ENCODE measurements at regions not wholly inside any gene's neighbourhood (a gene's known extent, or its start where the extent isn't known, plus 50 kb on each side); places are given as distances from the start of the nearest gene placed in this dataset.

DNA sequence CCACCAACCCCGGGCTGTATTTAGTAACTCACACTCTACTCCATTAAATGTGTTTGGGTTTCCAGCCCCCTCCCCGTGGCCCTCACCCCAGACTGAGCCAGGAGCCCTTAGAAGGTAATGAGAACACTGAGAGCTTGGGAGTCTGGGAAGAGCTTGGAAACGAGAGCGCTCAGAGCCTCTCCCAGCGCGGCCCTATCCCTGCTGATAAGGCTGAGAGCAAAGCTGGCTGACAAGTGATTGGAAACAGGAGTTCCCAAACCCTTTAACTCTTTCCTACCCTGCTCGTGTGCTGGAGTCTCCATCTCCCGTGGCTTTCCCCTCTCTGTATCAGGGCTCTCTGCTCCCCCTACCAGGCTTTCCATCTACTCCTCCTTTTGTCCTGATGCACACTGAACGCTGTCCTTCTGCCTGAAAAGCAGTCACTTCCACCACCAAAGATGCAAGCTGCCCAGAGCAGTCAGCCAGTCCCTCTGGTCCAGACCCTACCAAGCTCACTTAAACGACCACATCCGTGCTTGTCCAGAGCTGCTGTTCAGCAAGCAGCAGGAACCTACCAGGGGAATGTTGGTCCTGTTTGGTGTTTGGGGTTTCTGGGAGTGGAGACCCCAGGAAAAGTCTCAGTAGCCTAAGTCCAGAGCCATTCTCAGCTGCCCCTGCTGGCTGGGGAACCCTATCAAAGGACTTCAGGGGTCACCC, 100.0 kb upstream of the PKDCC start:
- no peak for DNase-seq

DNA sequence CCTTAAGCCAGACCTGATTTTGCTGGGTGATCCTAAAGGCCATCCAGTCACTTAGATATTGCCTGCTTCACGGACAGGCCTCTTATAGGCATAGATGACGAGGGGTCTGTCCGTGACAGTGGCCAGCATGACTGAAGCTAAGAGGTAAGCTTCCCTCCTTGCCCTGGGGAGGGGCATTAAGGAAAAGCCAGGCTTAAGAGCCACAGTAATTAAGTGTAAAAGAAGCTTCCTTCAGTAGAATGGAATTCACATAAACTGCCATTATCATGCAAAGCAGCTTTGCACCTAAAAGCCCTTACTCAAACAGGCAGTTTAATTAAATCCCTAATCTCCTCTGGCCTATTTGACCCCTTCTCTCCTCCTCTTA, 99.4 kb upstream of the PKDCC start:
- no peak for DNase-seq

DNA sequence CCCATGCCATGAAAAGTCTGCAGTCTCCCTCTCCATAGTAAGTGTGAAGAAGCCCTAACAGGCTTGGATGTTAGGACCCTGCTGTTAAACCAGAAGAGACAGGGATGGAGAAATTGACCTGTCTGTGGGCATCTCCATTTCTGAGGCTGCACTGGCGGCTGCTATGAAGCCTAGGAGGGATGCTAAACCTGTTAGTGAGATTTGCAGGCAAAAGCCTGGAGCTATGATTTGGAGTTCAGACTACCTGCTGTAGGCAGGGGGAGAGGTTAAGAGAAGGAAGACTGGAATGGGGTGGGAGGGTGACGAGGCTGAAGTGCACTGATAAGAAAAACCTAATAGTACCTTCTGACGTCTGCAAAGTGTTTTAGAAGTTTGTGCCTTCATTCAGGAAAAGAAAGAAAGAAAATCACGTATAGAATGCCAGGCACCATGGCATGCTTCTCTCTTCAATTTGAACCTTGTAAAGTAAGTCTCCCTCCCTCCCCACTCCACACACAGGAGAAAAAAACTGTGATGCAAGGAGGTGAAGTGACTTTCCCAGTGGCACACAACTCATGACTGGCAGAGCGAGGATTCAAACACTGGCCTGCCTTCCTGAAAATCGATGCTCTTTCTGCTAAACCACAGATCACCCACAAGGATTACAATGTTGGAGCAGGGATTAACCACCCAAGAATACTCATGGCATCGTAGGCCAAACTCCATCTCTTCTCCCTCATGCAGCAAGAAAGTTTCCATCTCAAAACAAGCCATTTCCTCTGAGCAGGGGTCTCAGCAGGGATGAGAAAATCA, 98.5 kb upstream of the PKDCC start:
- DNase-seq, result no peak

DNA sequence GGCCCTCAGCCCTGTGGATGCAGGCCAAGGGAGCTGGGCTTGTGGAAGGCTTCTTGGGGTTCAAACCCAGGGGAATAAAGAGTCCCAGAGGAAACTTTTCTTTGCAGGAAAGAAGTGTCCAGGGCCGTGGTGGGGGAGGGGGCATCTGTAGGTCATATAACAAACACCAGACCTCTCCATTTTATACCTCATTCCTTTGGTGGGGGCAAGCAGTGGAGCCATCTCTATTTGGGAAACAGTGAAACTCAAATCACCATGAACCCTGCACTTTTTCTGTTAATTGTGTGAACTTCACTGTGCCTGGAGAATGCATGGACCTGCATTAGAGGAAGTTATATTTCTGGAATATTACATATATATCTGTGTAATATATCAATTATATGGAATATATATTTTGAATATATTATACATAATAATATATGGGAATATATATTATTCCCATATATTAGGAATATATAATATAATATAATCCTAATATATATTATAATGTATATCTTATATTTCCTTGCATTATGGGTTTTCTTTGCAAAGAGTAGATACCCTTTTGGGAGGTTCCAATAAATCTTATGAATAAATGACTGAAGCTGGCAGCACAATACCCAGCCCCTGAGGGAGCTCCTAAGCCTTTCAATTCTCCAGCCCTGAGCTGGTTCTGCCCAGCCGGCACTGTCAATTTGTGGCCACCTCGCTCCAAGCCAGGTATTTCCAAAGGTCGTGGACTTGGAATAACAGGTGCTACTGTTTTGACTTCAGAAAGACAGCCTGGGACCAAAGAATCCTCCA, 97.7 kb upstream of the PKDCC start:
- no peak for DNase-seq

DNA sequence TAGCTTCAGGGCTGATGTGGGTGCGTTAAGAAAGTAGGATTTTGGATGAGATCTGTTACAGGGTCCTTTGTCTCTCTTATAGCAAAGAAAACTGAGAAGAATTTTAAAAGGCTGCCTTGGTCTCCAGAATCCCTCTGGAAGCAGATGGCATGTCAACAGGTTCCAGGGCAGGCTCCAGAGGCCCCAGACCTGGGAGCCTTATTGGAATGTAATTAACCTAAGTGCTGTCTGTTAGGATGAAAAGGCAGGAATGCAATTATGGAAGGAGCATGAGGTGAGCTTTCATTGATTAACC, 97.2 kb upstream of the PKDCC start:
- no peak for DNase-seq

DNA sequence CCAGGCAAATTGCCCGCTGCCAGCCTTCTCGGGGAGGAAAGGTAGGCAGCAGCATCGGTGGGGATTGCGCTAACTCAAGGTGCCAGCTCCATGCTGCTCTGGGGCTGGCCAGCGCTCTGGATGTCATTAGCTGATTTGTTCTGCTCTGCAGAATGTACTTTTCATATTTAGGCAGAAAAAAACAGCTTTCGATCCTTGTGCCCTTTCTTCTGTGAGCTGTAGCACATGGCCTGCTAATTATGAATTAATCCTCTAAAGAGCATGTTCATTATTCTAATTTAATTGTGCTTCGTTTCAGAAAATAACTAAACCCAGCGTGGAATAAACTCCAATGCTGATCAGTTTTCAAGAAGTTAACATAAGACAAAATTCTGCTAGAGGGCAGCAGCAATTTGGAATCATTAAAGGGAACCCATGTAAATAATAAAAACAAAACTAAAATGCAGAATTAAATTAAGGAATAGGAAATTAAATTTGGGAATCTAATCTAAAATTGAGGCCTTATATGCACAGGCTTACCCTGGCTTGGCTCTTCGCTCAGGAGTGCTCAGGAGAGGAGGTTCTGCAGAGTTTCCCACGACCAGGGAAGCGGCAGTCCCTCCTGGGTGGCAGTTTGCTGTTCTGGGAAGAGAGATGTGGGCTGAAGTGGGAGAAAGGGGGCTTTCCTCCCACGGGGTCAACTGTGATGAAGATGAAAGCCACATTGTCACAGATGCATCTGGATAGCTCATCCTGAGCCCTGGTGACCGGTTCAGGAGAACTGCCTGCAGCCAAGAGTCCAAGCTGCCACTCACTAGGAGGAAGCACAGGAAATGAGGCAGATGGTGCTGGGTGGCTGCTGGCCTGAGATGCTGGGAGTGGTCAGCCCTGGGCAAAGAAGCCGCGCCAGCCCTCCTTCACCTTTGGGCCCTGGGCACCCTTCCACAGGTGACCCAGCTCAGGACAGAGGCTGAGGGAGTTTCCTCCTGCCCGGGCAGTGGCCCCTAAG, 93.2 kb upstream of the PKDCC start:
- no peak for DNase-seq

DNA sequence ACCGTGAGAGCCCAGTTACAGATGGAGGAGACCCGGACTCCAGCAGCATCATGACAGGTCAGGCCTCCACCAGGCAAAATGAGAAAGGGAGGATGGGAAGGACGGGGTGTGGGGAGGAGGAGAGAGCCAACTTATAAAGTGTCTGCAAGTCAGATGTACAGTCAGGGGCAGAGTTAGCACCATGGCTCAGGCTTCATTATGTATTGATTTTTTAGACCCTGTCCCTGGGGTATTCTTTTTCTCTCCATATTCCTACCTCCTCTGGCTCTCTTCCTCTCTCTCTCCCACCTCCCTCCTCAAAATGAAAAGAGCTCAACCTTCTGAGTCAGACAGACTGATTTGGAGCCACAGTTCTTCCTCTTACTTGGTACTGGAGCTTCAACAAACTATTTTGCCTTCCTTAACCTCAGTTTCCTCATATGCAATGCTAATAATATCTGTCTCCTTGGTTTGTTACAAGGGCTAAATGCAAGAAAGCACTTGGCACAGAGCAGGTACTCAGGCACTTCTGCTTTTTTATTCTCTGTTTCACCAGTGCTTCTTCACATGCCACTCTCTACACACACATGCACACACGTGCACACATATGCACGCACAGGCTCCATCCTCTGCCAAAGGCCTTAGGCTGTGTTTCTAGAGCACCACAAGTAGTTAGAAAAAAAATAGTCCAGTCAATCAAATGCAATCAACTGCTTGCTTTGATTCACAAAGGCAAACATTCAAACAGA, 92.3 kb upstream of the PKDCC start:
- no peak for DNase-seq

DNA sequence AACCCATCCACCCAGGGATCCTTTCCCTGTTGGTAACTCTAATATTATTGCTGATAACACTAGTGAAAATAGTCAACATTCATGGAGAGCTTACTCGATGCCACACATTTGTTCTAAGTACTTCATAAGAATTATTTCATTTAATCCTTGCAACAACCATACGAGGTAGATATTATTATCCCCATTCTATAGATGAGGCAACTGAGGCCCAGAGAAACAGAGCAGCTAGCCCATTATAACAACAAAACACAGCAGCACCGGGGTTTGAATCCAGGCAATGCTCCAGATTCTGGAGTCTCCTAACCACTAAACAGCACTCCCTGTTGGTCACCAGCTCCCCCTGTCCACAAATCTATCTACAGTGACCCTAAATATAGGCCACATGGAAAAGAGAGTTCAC, 90.4 kb upstream of the PKDCC start:
- no peak for DNase-seq

DNA sequence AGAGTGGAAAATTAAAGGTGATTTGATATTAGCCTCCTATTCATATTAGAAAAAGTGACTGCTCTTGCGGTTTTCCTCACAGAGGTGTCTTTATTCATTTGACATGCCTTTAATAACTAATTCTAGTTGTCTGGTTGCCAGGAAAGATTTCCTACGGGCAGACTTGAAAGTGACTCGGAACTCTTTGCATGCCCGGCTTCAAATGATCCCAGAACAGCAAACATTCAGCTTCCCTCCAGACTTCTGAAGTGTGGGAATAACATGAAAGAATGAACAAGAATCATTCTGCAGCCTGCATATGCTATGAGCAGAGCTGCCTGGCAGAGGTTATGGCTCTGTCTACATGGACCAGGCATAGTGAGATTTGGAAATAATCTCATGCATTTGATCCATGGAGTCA, 89.6 kb upstream of the PKDCC start:
- DNase-seq, result no peak

DNA sequence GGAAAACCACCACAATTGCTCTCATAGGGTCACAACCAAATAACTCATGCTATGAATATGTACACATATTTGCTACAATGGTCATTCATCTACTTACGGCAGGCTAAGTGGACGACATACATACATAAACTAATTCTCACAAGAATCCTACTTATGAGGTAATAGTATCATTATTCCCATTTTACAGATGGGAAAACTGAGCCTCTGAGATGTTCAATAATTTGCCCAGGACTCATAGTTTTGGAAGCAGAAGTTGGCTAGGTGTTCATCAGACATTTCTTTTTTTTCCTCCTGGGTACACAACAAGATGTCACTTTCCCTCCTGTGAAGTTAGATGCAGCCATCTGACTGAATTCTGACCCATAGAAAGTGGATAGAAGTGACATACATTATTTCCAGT, 89.0 kb upstream of the PKDCC start:
- DNase-seq, result no peak

DNA sequence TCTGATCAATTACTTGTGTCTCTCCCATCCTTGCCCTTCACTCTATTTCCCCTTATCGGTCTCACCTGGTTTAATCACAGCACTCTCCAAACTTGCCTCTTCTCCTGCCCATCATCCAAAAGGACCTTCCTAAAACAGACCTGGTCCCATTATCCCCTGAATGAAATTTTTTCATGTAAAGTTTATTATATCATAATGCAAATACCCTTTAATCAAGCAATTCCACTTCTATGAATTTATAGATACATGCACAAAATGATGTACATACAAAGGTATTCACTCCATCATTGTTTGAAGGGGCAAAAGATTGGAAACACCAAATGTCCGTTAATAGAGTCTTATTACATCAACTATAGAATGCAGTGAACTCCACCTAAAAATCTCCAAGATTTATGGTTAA, 88.1 kb upstream of the PKDCC start:
- DNase-seq, result no peak

DNA sequence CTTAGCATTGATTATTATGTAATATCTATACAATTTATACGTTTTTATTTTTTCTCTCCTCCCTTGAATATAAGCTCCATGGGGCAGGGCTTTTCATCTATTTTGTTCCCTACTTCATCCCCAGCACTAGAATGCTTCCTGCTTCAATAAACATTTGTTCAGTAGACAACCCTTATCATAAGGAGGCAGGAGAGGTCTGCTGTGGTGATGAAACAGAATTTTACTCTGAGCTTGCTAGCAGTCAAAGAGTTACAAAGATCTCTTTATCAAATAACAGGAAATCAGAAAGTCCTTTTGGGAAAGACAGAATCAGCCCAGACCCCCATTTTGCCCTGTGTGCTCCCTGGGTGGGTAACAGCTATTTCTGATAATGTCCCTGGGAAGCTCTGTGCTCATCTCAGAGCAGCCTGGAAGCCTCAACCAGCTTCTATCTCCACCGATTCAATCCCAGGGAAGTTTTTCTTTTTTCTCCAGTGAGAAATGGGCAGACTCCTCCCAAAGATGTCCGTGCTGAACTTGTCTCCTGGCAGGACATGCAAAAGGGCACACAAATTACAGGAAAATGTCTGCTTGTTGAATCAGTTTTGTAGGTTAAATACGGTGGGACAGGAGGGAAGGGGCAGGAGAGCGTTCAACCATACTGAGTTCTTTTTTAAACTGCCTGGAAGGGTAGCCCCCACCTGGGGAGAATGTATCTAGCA, 84.7 kb upstream of the PKDCC start:
- DNase-seq, result no peak

DNA sequence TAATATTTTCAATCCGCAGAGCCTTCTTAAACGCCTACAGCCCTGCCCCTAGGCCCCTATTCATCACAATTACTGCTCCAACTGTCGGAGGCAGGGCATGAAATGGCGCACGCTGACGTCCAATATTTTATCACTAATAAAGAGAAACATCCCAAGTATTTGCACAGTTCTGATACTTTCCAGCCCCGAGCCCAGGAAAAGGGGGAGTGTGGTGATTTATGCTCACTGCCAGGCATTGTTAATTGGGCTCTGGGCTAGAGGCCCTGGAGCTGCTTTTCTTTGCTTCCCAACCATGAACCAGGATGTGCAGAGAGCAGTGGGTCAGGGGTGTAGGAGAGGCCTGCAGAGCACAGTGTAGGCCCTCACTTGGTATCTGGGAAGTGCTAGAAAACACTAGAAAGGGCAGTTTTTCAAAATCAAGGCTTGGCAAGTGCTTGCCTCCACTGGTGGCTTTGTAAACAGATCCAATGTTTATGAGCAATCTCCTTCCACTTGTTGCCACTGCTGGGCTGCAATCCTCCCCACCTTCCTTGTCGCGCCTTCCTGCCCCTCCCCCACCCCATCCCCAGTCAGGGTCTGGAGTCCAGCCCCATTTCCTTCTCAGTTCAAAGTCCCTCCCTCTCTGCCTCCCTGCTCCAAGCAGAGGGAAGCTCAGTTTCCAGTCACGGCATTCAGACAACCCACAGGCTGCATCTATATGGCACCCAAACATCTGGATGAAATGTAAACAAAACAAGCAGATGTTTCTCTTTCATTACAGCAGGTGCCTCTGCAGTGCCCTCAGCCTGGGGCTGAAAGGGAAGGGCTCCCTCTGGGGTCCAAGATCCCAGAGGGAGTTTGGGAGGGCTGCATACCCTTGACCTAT, 83.9 kb upstream of the PKDCC start:
- no peak for DNase-seq

DNA sequence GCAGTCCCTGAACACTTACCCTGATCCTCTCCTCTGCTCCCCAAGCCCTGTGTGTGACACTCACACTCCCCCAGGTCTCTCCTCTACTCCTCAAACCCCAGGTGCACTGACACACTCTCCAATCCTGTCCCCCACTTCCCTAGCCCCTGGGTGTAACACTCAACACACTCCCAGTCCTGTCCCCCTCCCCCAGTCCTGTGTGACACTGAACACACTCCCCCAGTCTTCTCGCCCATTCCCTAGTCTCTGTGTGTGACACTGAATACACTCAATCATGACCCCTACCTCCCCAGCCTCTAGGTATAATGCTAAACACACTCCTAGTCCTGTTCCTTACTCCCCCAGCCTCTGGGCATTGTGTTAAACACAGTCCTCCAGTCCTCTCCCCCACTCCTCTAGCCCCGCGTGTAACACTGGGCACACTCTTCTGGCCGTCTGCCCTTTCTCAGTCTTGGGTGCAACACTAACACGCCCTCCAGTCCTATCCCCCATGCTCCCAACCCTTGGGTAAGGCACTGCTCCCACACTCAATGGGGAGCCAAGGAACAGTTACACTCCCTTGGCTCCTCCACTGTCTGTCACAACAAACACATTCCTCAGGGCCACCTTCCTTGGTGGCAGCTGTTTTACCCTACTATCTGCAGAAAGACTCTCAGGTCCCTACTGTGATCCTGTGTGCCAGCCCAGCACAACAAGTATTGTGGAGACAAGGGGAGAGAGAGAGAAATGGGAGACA, 82.5 kb upstream of the PKDCC start:
- no peak for DNase-seq

DNA sequence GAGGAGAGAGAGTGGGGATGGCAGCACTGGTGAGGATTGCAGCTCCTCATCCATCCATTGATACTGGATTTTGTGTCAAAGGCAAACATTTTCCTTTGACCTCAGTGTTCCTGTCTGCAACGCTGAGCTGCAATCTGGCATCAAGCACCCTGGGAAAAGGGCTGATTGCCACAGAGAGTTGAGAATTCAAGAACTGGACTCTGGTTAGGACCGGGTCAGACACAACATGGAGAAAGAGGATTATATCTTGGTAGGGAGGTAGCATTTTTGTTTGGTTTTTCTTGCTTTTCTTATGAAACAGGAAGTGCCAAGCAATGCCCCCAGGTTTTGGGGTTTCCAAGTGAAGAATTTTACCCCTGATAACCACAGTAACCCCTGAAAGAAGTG, 81.9 kb upstream of the PKDCC start:
- DNase-seq, result no peak

DNA sequence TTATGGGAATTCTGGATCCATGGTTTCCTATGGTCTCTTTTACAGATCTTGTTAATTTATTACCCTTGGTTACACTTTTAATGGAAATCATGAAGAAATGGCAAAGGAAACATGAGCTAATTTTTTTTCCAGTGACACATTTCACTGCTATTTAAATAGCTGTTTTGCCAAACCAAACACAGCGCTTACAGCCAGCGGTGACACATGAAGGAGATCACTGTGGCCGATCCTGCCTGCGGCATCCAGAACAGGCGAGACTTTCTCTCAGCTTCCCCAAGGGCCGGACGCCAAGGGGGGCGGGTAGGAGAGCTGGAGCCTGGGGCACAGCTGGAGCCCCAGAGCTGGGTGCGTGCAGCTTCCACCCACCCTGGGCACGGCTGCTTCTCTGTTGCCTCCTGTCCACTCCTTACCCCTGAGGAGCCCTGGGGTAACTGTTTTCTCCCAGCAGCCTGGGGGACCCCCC, 81.4 kb upstream of the PKDCC start:
- no peak for DNase-seq

DNA sequence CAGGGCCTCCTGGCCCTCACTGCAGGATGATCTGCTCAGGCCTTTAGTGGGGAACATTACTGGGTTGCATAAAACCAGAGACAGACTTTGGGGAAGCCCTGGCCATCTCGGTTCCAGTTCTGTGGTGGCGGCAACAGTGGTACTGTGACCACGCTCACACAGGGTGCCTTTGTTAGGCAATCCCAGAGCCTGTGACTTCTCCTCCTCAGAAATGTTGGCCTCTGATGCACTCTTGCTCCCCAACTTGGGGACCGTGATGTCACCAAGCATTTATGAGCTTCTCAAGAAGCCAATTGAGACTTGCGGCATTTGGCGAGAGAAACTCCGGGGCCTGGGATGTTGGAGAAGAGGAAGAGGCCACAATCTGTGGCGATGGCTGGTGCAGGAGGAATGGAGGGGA, 80.9 kb upstream of the PKDCC start:
- no peak for DNase-seq

DNA sequence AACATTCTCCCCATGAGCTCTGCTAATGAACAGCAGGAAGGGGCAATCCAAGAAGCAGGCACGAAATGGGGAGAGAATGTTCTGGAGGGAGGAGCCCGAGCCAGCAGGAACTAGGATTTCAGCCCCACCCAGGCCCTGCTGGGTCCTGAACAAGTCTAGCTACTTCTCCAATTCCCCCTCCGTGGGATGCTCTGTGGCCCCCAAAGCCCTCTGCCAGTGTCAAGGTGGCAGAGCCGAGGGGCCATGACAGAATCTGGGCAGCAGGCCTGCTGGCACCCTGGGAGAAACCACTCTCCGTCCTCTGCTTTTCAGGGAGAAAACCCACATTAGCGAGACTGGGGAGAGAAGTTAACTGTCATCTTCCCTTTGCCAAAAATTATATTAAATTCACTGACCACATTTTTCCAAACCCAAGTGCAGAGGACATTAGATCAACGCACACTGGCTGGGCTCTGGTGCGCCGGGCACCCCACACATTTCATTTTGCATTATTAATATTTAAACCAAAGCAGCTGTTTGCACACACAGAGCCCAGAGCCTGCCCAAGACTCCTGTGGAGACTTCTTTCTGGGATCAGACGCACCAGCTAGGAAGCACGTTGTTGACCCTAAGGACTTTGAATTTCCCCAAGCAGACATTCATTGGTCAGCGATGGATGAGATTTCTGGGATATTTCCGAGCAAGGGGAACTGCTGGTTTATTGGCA, 80.2 kb upstream of the PKDCC start:
- DNase-seq, result no peak

DNA sequence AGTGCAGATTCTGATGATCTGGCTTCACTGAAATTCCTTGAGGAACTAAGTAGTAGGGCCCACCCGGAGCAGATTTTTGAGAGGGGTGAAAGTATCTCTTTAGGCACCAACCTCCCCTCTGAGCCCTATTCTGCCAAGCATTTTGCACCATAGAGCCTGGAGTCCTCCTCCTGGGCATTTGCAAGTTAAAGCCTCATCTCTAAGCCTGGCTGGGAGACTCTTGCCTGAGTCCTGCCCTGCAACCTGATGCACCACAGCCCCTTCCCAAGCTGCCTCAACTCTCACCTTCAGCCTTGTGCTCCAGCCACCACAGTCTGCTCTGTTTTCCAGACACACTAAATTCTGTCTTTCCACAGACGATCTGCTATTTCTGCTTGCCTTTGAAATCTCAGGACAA, 79.6 kb upstream of the PKDCC start:
- DNase-seq, result no peak
